Middle frontal gyrus (tissue), 1 donor: ENCODE measurements at regions not wholly inside any gene's neighbourhood (a gene's known extent, or its start where the extent isn't known, plus 50 kb on each side); places are given as distances from the start of the nearest gene placed in this dataset.
"Not testable (repeated sequence)": the region's sequence is repeated elsewhere in the genome, so short reads cannot be mapped to it uniquely, and the experiment has no call there.

ENCODE experiments used
- DNase-seq: peaks from one replicate; pipeline ENCODE4 v3.0.0-alpha.2; 2015; ENCODE audit warnings: low spot score; ENCODE audit errors: extremely low spot score

- DNase-seq, result no peak
Measured at GRCh38 chr15:66963084-66963483, 102.3 kb upstream of the SMAD3 start.

DNA sequence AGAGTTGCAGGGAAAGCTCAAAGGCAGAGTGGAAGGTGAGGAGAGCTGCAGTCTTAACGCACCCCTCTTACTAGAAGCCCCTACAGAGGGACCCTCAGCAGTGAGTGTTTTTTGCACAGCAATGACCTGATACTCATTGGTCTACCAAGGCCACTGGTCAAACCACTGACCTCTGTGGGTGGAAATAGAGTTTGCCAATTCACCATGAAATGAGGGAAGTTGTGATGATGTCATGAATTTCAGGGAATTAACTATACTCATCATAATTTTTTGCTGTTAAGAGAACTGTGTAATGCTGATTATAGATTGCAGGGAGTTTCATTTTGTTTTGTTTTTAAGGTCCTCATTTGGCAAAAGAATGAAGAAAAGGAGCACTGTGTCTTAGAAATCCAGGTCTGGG, 101.7 kb upstream of the SMAD3 start:
- DNase-seq, result no peak

- DNase-seq, result no peak
Measured at GRCh38 chr15:66964111-66964738, 101.2 kb upstream of the SMAD3 start.

GRCh38 chr15:66964791-66965190, 100.6 kb upstream of the SMAD3 start:
- DNase-seq, result no peak

DNA sequence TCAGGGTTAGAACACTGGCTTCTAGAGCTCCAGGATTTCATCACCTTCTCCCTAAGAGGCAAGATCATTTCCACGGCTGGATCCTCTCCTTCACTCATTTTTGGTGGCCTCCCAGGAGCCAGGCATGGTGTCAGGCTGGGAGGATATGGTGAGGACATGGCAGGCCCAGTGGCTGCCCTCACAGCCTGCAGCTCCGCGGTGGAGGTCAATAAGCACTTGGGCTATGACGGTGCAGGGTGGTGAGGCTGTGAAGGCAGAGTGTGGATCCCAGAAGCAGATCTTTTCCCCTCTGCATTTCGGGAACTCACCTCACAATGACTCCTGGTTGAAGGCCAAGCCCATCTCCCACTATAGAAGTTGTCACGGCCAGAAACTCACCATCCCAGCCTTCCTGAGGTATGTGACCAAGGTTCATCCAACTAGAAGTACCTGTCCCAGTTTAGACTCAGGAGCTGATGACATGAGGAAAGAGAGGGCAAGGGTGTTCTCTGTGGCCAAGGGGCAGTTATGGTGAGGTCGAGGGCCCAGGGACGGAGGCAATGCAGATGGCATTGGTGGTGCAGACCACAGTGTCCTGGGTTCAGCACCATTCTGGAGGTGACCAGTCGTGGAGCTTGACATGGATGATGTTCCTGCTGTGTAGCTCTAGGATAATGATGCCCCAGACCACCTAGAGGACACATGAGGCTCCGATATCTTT, 100.1 kb upstream of the SMAD3 start:
- no peak for DNase-seq

GRCh38 chr15:66966256-66966655, 99.1 kb upstream of the SMAD3 start:
- DNase-seq, result no peak

DNA sequence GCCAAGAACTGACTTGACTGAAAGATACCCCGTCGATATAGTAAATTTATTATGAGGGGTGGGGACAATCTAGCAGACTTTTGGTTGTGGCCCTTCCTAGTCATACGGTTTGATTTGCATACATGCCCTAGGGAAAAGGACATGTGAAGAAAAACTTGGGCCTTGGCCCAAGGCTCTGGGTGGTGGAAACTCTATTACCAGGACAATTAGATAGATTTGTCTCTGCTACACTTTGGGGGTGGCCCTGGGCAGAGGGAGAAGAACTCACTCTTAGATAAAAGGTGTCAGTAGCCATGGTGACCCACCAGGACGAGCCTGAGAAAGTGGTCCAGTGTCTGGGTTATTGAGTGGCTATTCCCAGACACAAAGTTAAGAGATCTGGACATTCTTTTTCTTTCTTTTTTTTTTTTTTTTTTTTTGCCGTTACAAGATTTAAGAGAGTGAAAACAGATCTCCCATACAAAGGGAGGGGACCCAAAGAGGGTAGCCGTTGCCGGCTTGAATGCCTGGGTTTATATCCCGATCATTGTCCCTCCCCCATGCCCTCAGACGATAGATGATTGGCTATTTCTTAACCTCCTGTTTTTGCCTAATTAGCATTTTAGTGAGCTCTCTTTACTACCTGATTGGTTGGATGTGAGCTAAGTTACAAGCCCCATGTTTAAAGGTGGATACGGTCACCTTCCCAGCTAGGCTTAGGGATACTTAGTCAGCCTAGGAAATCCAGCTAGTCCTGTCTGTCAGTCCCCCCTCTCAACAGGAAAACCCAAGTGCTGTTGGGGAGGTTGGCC, 96.4 kb upstream of the SMAD3 start:
- no peak for DNase-seq

GRCh38 chr15:66974131-66974530, 91.3 kb upstream of the SMAD3 start:
- not testable (repeated sequence) for DNase-seq

- DNase-seq, result not testable (repeated sequence)
Measured at GRCh38 chr15:66976106-66976640, 89.2 kb upstream of the SMAD3 start.

DNA sequence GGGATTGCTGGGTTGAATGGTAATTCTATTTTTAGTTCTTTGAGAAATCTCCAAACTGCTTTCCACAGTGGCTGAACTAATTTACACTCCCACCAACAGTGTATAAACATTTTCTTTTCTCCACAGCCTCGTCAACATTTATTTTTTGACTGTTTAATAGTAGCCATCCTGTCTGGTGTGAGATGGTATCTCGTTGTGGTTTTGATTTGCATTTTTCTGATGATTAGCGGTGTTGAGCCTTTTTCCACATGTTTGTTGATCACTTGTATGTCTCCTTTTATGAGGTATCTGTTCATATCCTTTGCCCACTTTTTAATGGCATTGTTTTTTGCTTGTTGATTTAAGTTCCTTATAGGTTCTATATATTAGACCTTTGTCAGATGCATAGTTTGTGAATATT, 85.1 kb upstream of the SMAD3 start:
- not testable (repeated sequence) for DNase-seq

DNA sequence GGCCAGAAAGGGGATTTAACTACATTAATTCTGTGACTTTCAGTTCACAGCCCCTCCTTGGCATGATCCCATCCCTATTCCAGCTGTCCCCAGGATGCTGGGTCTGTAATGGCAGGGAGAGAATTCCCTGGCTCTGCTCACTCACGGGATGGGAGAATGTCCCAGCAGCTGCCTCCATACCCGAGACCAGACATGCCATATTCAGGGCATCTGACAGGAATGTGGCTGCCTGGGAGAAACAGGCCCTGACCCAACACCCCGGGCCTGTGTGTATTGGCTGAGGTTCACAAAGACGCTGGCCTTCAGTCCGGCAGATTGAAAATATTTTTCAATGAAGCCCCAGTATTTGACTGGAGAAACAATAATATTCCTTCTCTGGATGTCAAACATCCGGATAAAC, 83.6 kb upstream of the SMAD3 start:
- no peak for DNase-seq

DNA sequence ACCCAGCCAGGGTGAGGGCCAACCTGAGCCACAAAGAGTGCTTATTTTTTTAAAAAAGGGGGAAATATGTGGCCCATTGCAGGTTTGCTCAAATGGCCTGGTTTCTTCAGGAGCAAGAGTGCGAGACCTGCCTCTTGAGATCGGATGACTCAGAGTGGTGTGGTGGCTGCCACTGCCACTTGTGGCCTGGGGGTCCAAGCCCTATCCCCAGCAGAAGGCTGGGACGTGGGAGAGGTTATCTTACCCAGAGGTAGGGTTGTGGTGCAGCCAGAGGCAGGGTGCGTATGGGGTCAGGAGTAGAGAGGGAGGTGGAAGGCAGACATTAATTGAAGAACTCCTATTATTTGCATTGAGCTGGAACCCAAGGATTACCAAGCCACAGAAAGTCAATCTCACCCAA, 83.2 kb upstream of the SMAD3 start:
- DNase-seq, result no peak

- DNase-seq, result no peak
Measured at GRCh38 chr15:66982816-66983215, 82.6 kb upstream of the SMAD3 start.

DNA sequence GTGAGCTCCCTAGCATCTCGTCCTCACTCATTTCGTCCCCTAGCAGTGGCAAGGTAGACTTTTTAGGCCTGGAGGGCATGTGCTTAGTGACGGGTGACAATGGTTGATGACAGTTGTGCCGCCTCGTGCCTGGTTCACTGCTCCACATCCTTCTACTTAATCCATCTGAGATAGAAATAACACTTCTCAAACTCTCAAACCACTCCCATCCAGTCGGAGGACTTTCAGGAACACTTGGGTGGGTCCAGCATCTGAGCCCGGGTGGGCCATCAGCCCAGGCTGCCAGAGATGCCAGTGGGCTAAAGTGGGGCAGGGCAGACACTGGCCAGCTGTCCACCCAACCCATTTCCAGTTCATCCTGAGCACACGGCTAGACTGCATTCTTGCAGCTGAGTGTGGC, 79.7 kb upstream of the SMAD3 start:
- DNase-seq, result no peak

DNA sequence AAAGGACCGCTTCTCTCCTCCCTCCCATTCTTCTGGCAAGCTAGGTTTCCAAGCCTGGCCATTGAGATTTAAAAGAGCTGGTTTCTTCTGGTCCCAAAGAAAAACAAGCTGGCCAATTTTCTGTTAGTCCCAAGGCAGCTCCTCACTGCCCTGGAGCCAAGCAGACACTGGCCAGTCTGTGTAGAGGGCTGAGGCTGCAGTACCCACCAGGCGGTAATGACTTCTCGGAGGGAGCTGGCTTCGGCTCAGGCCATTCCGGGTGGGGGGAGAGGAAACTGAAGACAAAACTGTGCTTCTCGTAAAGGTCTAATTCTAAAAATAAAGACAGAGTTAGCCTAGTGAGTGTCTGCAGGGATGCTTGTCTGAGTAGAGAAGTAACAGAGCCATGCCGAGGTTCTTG, 78.5 kb upstream of the SMAD3 start:
- DNase-seq, result no peak

DNA sequence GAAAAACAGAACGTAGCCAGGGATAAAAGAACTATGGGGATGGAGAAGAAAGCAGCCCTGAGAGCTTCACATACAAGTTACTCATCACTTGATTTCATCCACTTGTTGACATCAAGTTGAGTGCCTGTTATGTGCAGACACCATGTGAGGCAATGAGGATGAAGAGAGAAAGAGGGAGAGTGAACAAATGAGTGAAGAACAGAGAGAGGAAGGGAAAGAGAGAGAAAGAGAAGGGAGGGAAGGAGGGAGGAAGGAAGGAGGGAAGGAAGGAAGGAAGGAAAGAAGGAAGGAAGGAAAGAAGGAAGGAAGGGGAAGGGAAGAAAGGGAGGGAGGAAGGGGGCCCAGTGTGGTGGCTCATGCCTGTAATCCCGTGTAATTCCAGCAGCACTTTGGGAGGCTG, 72.3 kb upstream of the SMAD3 start:
- no peak for DNase-seq

GRCh38 chr15:66993874-66994696, 71.3 kb upstream of the SMAD3 start:
- DNase-seq, result no peak

DNA sequence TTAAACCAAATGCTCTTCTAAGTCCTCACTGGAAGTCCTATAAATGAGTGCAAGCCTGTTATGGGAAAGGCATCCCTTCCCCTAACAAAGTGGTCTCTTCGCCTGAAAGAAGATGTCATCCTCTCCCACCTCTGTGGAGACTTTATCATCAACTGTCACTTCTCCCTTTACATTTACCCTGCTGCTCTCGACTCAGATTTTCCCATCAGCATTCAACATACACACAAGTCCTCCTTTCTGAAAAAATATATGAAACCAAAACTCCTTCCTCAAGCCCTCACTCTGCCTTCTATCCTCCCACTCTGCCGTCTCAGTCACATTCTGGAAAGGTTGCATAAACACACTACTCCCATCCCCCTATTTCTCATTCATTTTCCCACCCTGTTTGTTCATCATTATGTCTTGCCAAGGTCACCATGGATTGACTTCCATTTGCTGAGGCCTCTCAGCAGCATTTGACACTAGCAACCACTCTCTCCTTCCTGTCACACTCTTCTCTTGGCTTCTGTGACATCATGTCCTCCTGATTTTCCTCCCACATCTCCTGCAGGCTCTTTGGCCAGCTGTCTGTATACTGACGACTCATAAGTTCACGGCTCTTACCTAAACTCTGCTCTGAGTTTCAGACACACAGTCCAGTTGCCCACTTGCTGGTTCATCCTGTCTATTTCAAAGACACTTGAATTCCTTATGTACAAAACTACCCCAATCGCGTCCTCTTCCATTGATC, 70.3 kb upstream of the SMAD3 start:
- no peak for DNase-seq

DNA sequence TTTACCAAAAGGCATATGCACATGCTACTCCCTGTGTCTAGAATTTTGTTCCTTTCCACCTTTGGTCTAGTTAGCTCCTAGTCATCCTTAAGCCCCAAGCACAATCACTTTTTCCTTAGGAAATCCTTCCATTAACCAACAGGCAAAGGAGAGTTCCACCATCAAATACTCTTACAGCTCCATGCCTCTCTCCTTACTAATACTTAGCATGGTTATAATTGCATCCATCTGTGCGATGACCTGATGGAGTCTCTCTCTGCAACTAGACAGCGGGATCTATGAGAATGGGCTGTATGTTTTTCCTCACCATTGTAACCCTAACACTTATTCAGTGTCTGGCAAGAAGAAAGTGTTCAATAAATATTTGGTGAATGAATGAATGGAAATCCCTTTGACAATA, 69.3 kb upstream of the SMAD3 start:
- no peak for DNase-seq

GRCh38 chr15:66997212-66997611, 68.2 kb upstream of the SMAD3 start:
- DNase-seq, result no peak

GRCh38 chr15:66998234-66998633, 67.2 kb upstream of the SMAD3 start:
- DNase-seq, result not testable (repeated sequence)
